ENCODE measurements at regions not wholly inside any gene's neighbourhood (a gene's known extent, or its start where the extent isn't known, plus 50 kb on each side); places are given as distances from the start of the nearest gene placed in this dataset.

DNA sequence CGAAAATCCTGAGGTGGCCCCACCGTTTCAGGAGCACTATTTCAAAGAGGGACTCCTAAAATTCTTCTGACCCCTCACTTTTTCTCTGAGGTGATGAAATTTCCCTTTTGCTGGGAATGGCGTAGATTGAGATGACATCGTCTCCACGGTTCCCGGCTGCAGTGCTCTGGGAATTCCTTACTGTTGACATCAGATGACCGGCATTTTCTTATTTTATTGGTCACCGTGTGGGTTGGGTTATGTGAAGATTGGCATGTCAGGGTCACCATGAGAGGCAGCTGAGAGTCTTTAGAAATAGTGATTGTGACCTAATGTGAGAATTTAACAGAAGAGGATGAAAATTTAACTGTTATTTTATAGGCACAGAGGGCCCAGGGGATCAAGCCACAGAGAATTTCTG lies 356.7 kb downstream of the FGF9 start:
- Histone ChIP-seq H4K91ac (ENCODE audit: insufficient read depth, low read depth, low read length) (no peak overlapping the region), H3K9ac (ENCODE audit: low read depth, low read length) (no peak overlapping the region), H2AK5ac (ENCODE audit: low read depth, low read length) (no peak overlapping the region), H3K27ac (ENCODE audit: insufficient read depth, low read length) (no peak overlapping the region), H3K23ac (ENCODE audit: low read depth, low read length) (no peak overlapping the region), H4K8ac (ENCODE audit: low read depth in 2 of 2, low read length in 2 of 2) (no peak overlapping the region), H4K20me1 (ENCODE audit: insufficient read depth, low read length) (no peaks in the 10 kb centered on the region), H3K4me1 (ENCODE audit: control insufficient read depth, insufficient read depth, low read length) (no peaks in the 10 kb centered on the region), H3K14ac (replicated peaks; ENCODE audit: low read depth, low read length) (no peak overlapping the region), H3K27me3 (ENCODE audit: control insufficient read depth, insufficient read depth, low read length) (peaks cover 13% of the 10 kb centered on the region; the same call in 1 of the 2 replicates), H4K5ac (ENCODE audit: low read depth, low read length) (no peak overlapping the region), H3K56ac (ENCODE audit: extremely low read depth, insufficient read depth, low read length) (no peak overlapping the region), H3K9me3 (ENCODE audit: control insufficient read depth, insufficient read depth, low read length) (no peaks in the 10 kb centered on the region), H3K4me2 (ENCODE audit: low read depth, low read length) (no peak overlapping the region), H2BK15ac (ENCODE audit: low read depth, low read length) (no peak overlapping the region), H3K18ac (ENCODE audit: low read depth, low read length) (no peak overlapping the region), H2BK5ac (ENCODE audit: low read depth, low read length, poor library complexity, severe bottlenecking) (no peak overlapping the region), H3K4ac (ENCODE audit: low read depth, low read length) (no peak overlapping the region), H3K4me3 (ENCODE audit: insufficient read depth, low read depth, low read length) (no peak overlapping the region), H2BK20ac (ENCODE audit: low read depth, low read length) (no peak overlapping the region), H3K9me1 (ENCODE audit: insufficient read depth, low read length) (no peaks in the 10 kb centered on the region), H2BK120ac (ENCODE audit: low read depth, low read length) (no peak overlapping the region), H2AK9ac (replicated peaks; ENCODE audit: low read depth, low read length, poor library complexity) (no peak overlapping the region), H3K79me1 (ENCODE audit: low read depth in 1 of 2, low read length in 2 of 2) (no peaks in the 10 kb centered on the region), H2AFZ (replicated peaks; ENCODE audit: low read length, poor library complexity) (no peak overlapping the region), H3K36me3 (ENCODE audit: control insufficient read depth, insufficient read depth, low read length) (no peaks in the 10 kb centered on the region)
- no CpG with 5 or more reads among the region's 8 CpGs for WGBS, 2 experiments (ENCODE audit: extremely low coverage in 2 of 2, insufficient read length in 1 of 2)
- in situ Hi-C loops (cut with MboI; ENCODE audit: low sequenced_read_pairs) (no loop called here), dilution Hi-C loops (cut with HindIII; ENCODE audit: low sequenced_read_pairs, unreplicated experiment) (no loop called here), intact Hi-C loops (cut with micrococcal nuclease) (no loop called here)
- CTCF ChIA-PET = no interaction called here
- no peak for ATAC-seq (ENCODE audit: low read depth)
- POLR2A ChIA-PET (ENCODE audit: unreplicated experiment) = no interaction called here
- BruUV-seq (replicated peaks) = no TSS peak
- DNase-seq = no peak
- TF ChIP-seq POLR2A (IDR thresholded peaks at IDR 0.05; ENCODE audit: low read depth, low read length) (no peak), RAD21 (IDR thresholded peaks at IDR 0.05; ENCODE audit: low read length) (no peak), MAFK (IDR thresholded peaks at IDR 0.05; ENCODE audit: low read depth, low read length) (no peak), RCOR1 (IDR thresholded peaks at IDR 0.05; ENCODE audit: insufficient replicate concordance, low read length) (no peak), RFX5 (IDR thresholded peaks at IDR 0.05; ENCODE audit: low read depth, low read length) (no peak), NFE2L2 (IDR thresholded peaks at IDR 0.05; ENCODE audit: low read depth, low read length) (no peak), FOS (IDR thresholded peaks at IDR 0.05; ENCODE audit: low read depth, low read length) (no peak), MAZ (IDR thresholded peaks at IDR 0.05; ENCODE audit: borderline replicate concordance, low read depth, low read length) (no peak)
- TF ChIP-seq, protein P1, sequence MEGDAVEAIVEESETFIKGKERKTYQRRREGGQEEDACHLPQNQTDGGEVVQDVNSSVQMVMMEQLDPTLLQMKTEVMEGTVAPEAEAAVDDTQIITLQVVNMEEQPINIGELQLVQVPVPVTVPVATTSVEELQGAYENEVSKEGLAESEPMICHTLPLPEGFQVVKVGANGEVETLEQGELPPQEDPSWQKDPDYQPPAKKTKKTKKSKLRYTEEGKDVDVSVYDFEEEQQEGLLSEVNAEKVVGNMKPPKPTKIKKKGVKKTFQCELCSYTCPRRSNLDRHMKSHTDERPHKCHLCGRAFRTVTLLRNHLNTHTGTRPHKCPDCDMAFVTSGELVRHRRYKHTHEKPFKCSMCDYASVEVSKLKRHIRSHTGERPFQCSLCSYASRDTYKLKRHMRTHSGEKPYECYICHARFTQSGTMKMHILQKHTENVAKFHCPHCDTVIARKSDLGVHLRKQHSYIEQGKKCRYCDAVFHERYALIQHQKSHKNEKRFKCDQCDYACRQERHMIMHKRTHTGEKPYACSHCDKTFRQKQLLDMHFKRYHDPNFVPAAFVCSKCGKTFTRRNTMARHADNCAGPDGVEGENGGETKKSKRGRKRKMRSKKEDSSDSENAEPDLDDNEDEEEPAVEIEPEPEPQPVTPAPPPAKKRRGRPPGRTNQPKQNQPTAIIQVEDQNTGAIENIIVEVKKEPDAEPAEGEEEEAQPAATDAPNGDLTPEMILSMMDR (conservative IDR thresholded peaks at IDR 0.05; ENCODE audit: low read depth, low read length) = no peak
